A549 (cell line): ENCODE measurements at regions not wholly inside any gene's neighbourhood (a gene's known extent, or its start where the extent isn't known, plus 50 kb on each side); places are given as distances from the start of the nearest gene placed in this dataset.

ENCODE experiments used
- CBX2 ChIP-seq: fragments of 200-600 bp; sonication (generic); IDR thresholded peaks from 2 replicates; pipeline ENCODE4 v1.6.1; 2016; ENCODE audit warnings: low read depth, mild to moderate bottlenecking, borderline replicate concordance
- CBX8 ChIP-seq: fragments of 200-600 bp; sonication (generic); IDR thresholded peaks from 2 replicates; pipeline ENCODE4 v1.6.1; 2016
- CTCF ChIP-seq: fragments of >200 bp; sonication (Bioruptor Twin); formaldehyde crosslinking; IDR thresholded peaks from 3 replicates; pipeline ENCODE4 v1.5.1; 2016
- EP300 ChIP-seq, 2 experiments: fragments of >200 bp; sonication (Bioruptor Twin); formaldehyde crosslinking; IDR thresholded peaks; 2 replicates in 1 of 2; 3 replicates in 1 of 2; pipeline ENCODE4 v1.6.1; 2016 to 2017
- NPAS2 ChIP-seq: fragments of 250-450 bp; sonication (Bioruptor Pico); IDR thresholded peaks from 2 replicates; pipeline ENCODE4 v1.8.0; 2022; ENCODE audit warnings: mild to moderate bottlenecking, moderate library complexity, borderline replicate concordance
- POLR2A ChIP-seq: IDR thresholded peaks from 2 replicates; pipeline ENCODE4 v1.6.1; 2012; ENCODE audit warnings: mild to moderate bottlenecking, low read length
- RFX5 ChIP-seq: fragments of 450-650 bp; IDR thresholded peaks from 2 replicates; pipeline ENCODE4 v1.7.1; 2014; ENCODE audit warnings: antibody characterized with exemption, mild to moderate bottlenecking, moderate library complexity
- TF ChIP-seq, protein P1 (sequence below): IDR thresholded peaks from 2 replicates; pipeline ENCODE4 v1.6.1; 2012

GRCh38 chr18:44582456-44582855 lies 98.2 kb upstream of the SETBP1 start:
- TF ChIP-seq CBX2 (no peak), CTCF (no peak), POLR2A (no peak), RFX5 (no peak), EP300 (IDR thresholded peaks at IDR 0.05) (no peak), NPAS2 (CRISPR knock-in tag) (no peak), CBX8 (no peak)
- TF ChIP-seq, protein P1, sequence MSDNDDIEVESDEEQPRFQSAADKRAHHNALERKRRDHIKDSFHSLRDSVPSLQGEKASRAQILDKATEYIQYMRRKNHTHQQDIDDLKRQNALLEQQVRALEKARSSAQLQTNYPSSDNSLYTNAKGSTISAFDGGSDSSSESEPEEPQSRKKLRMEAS = no peak
